Activated naive CD4-positive, alpha-beta T cell treated with anti-CD3 and anti-CD28 coated beads, Interleukin-2, amount 50 U/mL, for 24 hours (primary cell): ENCODE measurements at regions not wholly inside any gene's neighbourhood (a gene's known extent, or its start where the extent isn't known, plus 50 kb on each side); places are given as distances from the start of the nearest gene placed in this dataset.
"Not testable (repeated sequence)": the region's sequence is repeated elsewhere in the genome, so short reads cannot be mapped to it uniquely, and the experiment has no call there.

ENCODE experiments used
- H3K27ac Mint-ChIP-seq: one replicate; pipeline ENCODE4 v1.8.0; 2021; ENCODE audit warnings: mild to moderate bottlenecking, mixed read lengths
- H3K27me3 Mint-ChIP-seq: one replicate; pipeline ENCODE4 v1.8.0; 2021; ENCODE audit warnings: mixed read lengths
- H3K36me3 Mint-ChIP-seq: one replicate; pipeline ENCODE4 v1.8.0; 2021; ENCODE audit warnings: mixed read lengths
- H3K4me1 Mint-ChIP-seq: one replicate; pipeline ENCODE4 v1.8.0; 2021; ENCODE audit warnings: mixed read lengths
- H3K4me3 Mint-ChIP-seq: one replicate; pipeline ENCODE4 v1.8.0; 2021; ENCODE audit warnings: mild to moderate bottlenecking, mixed read lengths
- H3K9me3 Mint-ChIP-seq: one replicate; pipeline ENCODE4 v1.8.0; 2021; ENCODE audit warnings: mixed read lengths

GRCh38 chr2:195445639-195446038, 211.4 kb upstream of the SLC39A10 start:
- H3K36me3 Mint-ChIP-seq: peaks cover 20% of the 10 kb centered on the region
- peaks cover 23% of the 10 kb centered on the region for H3K9me3 Mint-ChIP-seq
- H3K4me3 Mint-ChIP-seq: no peak overlapping the region
- H3K4me1 Mint-ChIP-seq: peaks cover 7% of the 10 kb centered on the region
- no peak overlapping the region for H3K27ac Mint-ChIP-seq
- H3K27me3 Mint-ChIP-seq: no peaks in the 10 kb centered on the region

GRCh38 chr2:195443926-195444325, 213.1 kb upstream of the SLC39A10 start:
- Mint-ChIP-seq H3K27ac (no peak overlapping the region), H3K9me3 (peaks cover 23% of the 10 kb centered on the region), H3K4me3 (no peak overlapping the region), H3K36me3 (peaks cover 23% of the 10 kb centered on the region), H3K4me1 (no peaks in the 10 kb centered on the region), H3K27me3 (no peaks in the 10 kb centered on the region)

GRCh38 chr2:195442458-195443175, 214.4 kb upstream of the SLC39A10 start:
- peaks cover 23% of the 10 kb centered on the region for H3K9me3 Mint-ChIP-seq
- no peak overlapping the region for H3K4me3 Mint-ChIP-seq
- H3K27me3 Mint-ChIP-seq: no peaks in the 10 kb centered on the region
- H3K4me1 Mint-ChIP-seq: no peaks in the 10 kb centered on the region
- H3K36me3 Mint-ChIP-seq: peaks cover 23% of the 10 kb centered on the region
- peak overlapping the region; percentile 5 for H3K27ac Mint-ChIP-seq

- Mint-ChIP-seq H3K27ac (no peak overlapping the region), H3K4me1 (no peaks in the 10 kb centered on the region), H3K4me3 (no peak overlapping the region), H3K27me3 (no peaks in the 10 kb centered on the region), H3K9me3 (peaks cover 18% of the 10 kb centered on the region), H3K36me3 (peaks cover 23% of the 10 kb centered on the region)
These were observed 218.3 kb upstream of the SLC39A10 start for GRCh38 chr2:195438692-195439091.

GRCh38 chr2:195437521-195437920, 219.5 kb upstream of the SLC39A10 start:
- no peaks in the 10 kb centered on the region for H3K27me3 Mint-ChIP-seq
- peaks cover 18% of the 10 kb centered on the region for H3K36me3 Mint-ChIP-seq
- H3K4me1 Mint-ChIP-seq: no peaks in the 10 kb centered on the region
- H3K4me3 Mint-ChIP-seq: no peak overlapping the region
- no peak overlapping the region for H3K27ac Mint-ChIP-seq
- peaks cover 12% of the 10 kb centered on the region for H3K9me3 Mint-ChIP-seq

GRCh38 chr2:195434346-195434745, 222.7 kb upstream of the SLC39A10 start:
- Mint-ChIP-seq H3K36me3 (peaks cover 4% of the 10 kb centered on the region), H3K9me3 (no peaks in the 10 kb centered on the region), H3K4me3 (no peak overlapping the region), H3K27ac (no peak overlapping the region), H3K4me1 (no peaks in the 10 kb centered on the region), H3K27me3 (no peaks in the 10 kb centered on the region)

GRCh38 chr2:195433729-195434128, 223.3 kb upstream of the SLC39A10 start:
- H3K36me3 Mint-ChIP-seq, H3K9me3 Mint-ChIP-seq, H3K27me3 Mint-ChIP-seq, H3K27ac Mint-ChIP-seq, H3K4me3 Mint-ChIP-seq, H3K4me1 Mint-ChIP-seq: not testable (repeated sequence)

- H3K27me3 Mint-ChIP-seq: no peaks in the 10 kb centered on the region
- H3K4me1 Mint-ChIP-seq: no peaks in the 10 kb centered on the region
- no peaks in the 10 kb centered on the region for H3K36me3 Mint-ChIP-seq
- H3K27ac Mint-ChIP-seq: no peak overlapping the region
- H3K9me3 Mint-ChIP-seq: no peaks in the 10 kb centered on the region
- H3K4me3 Mint-ChIP-seq: no peak overlapping the region
These were observed 228.4 kb upstream of the SLC39A10 start for GRCh38 chr2:195428673-195429072.

- Mint-ChIP-seq H3K4me1 (no peaks in the 10 kb centered on the region), H3K27ac (no peak overlapping the region), H3K36me3 (no peaks in the 10 kb centered on the region), H3K9me3 (no peaks in the 10 kb centered on the region), H3K4me3 (no peak overlapping the region), H3K27me3 (no peaks in the 10 kb centered on the region)
These were observed 231.7 kb upstream of the SLC39A10 start for GRCh38 chr2:195425328-195425727.

GRCh38 chr2:195419033-195419432, 238.0 kb upstream of the SLC39A10 start:
- H3K27ac Mint-ChIP-seq: no peak overlapping the region
- H3K4me3 Mint-ChIP-seq: no peak overlapping the region
- H3K36me3 Mint-ChIP-seq: no peaks in the 10 kb centered on the region
- no peaks in the 10 kb centered on the region for H3K4me1 Mint-ChIP-seq
- H3K9me3 Mint-ChIP-seq: no peaks in the 10 kb centered on the region
- H3K27me3 Mint-ChIP-seq: no peaks in the 10 kb centered on the region

- H3K27ac Mint-ChIP-seq: no peak overlapping the region
- no peaks in the 10 kb centered on the region for H3K9me3 Mint-ChIP-seq
- H3K36me3 Mint-ChIP-seq: no peaks in the 10 kb centered on the region
- no peaks in the 10 kb centered on the region for H3K27me3 Mint-ChIP-seq
- peaks cover 6% of the 10 kb centered on the region for H3K4me1 Mint-ChIP-seq
- H3K4me3 Mint-ChIP-seq: no peak overlapping the region
These were observed 242.4 kb upstream of the SLC39A10 start for GRCh38 chr2:195414537-195415100.

- H3K36me3 Mint-ChIP-seq: no peaks in the 10 kb centered on the region
- H3K27me3 Mint-ChIP-seq: no peaks in the 10 kb centered on the region
- peaks cover 6% of the 10 kb centered on the region for H3K4me1 Mint-ChIP-seq
- no peak overlapping the region for H3K4me3 Mint-ChIP-seq
- no peaks in the 10 kb centered on the region for H3K9me3 Mint-ChIP-seq
- no peak overlapping the region for H3K27ac Mint-ChIP-seq
These were observed 243.1 kb upstream of the SLC39A10 start for GRCh38 chr2:195413944-195414343.

GRCh38 chr2:195413422-195413821, 243.6 kb upstream of the SLC39A10 start:
- no peaks in the 10 kb centered on the region for H3K36me3 Mint-ChIP-seq
- peaks cover 6% of the 10 kb centered on the region for H3K4me1 Mint-ChIP-seq
- no peak overlapping the region for H3K27ac Mint-ChIP-seq
- no peaks in the 10 kb centered on the region for H3K27me3 Mint-ChIP-seq
- H3K9me3 Mint-ChIP-seq: no peaks in the 10 kb centered on the region
- no peak overlapping the region for H3K4me3 Mint-ChIP-seq

- no peak overlapping the region for H3K4me3 Mint-ChIP-seq
- H3K36me3 Mint-ChIP-seq: no peaks in the 10 kb centered on the region
- peaks cover 6% of the 10 kb centered on the region for H3K4me1 Mint-ChIP-seq
- no peaks in the 10 kb centered on the region for H3K27me3 Mint-ChIP-seq
- H3K9me3 Mint-ChIP-seq: no peaks in the 10 kb centered on the region
- H3K27ac Mint-ChIP-seq: no peak overlapping the region
These were observed 245.8 kb upstream of the SLC39A10 start for GRCh38 chr2:195411219-195411687.

- H3K36me3 Mint-ChIP-seq: no peaks in the 10 kb centered on the region
- no peaks in the 10 kb centered on the region for H3K9me3 Mint-ChIP-seq
- no peak overlapping the region for H3K27ac Mint-ChIP-seq
- peaks cover 6% of the 10 kb centered on the region for H3K4me1 Mint-ChIP-seq
- no peak overlapping the region for H3K4me3 Mint-ChIP-seq
- H3K27me3 Mint-ChIP-seq: no peaks in the 10 kb centered on the region
These were observed 246.9 kb upstream of the SLC39A10 start for GRCh38 chr2:195410074-195410671.

GRCh38 chr2:195408811-195409210, 248.2 kb upstream of the SLC39A10 start:
- no peak overlapping the region for H3K4me3 Mint-ChIP-seq

More at GRCh38 chr2:195408811-195409210, 248.2 kb upstream of the SLC39A10 start:
- Mint-ChIP-seq H3K4me1 (peaks cover 10% of the 10 kb centered on the region), H3K36me3 (no peaks in the 10 kb centered on the region), H3K9me3 (no peaks in the 10 kb centered on the region), H3K27me3 (no peaks in the 10 kb centered on the region), H3K27ac (no peak overlapping the region)
